ENCODE measurements at regions not wholly inside any gene's neighbourhood (a gene's known extent, or its start where the extent isn't known, plus 50 kb on each side); places are given as distances from the start of the nearest gene placed in this dataset.

- FAIRE-seq (no peak), DNase-seq (ENCODE audit: low read depth in 1 of 2, low spot score in 2 of 2) (no peak)
- ChIA-PET CTCF (ENCODE audit: partially characterized antibody) (interaction anchor here (0.9 kb wide), 1 partner anchor 13 kb away, joined by 3 read pairs; no protein-coding TSS in a partner anchor), POLR2A (ENCODE audit: partially characterized antibody) (no interaction called here)
- Histone ChIP-seq H2BK20ac (ENCODE audit: low read length) (no peak overlapping the region), H3K4ac (replicated peaks; ENCODE audit: insufficient read length, low read depth, low read length) (no peak overlapping the region), H4K91ac (replicated peaks; ENCODE audit: insufficient read length, low read length) (no peak overlapping the region), H2BK5ac (ENCODE audit: low read depth, low read length) (no peak overlapping the region), H3K79me2 (ENCODE audit: control insufficient read depth in 1 of 2, insufficient read depth in 2 of 2, low read length in 2 of 2) (no peaks in the 10 kb centered on the region), H3K9me3 (ENCODE audit: insufficient read depth in 2 of 2, low read depth in 1 of 2, low read length in 1 of 2) (no peaks in the 10 kb centered on the region), H3K4me1 (replicated peaks in 1 of 4; ENCODE audit: control insufficient read depth in 3 of 4, insufficient read depth in 4 of 4, low read length in 3 of 4) (no peaks in the 10 kb centered on the region), H2BK12ac (ENCODE audit: low read depth, low read length) (no peak overlapping the region), H3K36me3 (ENCODE audit: control insufficient read depth in 2 of 4, insufficient read depth in 4 of 4, low read length in 3 of 4) (no peaks in the 10 kb centered on the region), H3K4me2 (ENCODE audit: insufficient read depth in 1 of 2, low read depth in 2 of 2, low read length in 2 of 2) (no peak overlapping the region), H3K27ac (ENCODE audit: low read depth, low read length) (no peak overlapping the region), H3K4me3 (ENCODE audit: extremely low read depth in 1 of 4, insufficient read depth in 2 of 4, low read depth in 3 of 4, low read length in 4 of 4) (no peak overlapping the region), H3K79me1 (ENCODE audit: low read depth, low read length) (no peaks in the 10 kb centered on the region), H3K18ac (ENCODE audit: extremely low read depth, low read length) (no peak overlapping the region), H3K9ac (replicated peaks in 1 of 4; ENCODE audit: extremely low read depth in 1 of 4, low read depth in 3 of 4, low read length in 3 of 4) (no peak overlapping the region), H2AFZ (ENCODE audit: low read length) (no peak overlapping the region), H4K8ac (ENCODE audit: extremely low read depth, insufficient read depth, low read length) (no peak overlapping the region), H2BK120ac (replicated peaks; ENCODE audit: low read depth, low read length) (no peak overlapping the region), H2BK15ac (ENCODE audit: low read length) (no peak overlapping the region), H2AK5ac (ENCODE audit: low read depth, low read length) (no peak overlapping the region), H3K27me3 (replicated peaks in 1 of 4; ENCODE audit: control insufficient read depth in 3 of 4, extremely low read depth in 1 of 4, insufficient read depth in 3 of 4, low read length in 3 of 4) (no peaks in the 10 kb centered on the region), H4K5ac (ENCODE audit: insufficient read length, low read depth, low read length) (no peak overlapping the region), H4K20me1 (replicated peaks in 1 of 2; ENCODE audit: control insufficient read depth in 1 of 2, insufficient read depth in 2 of 2, low read length in 2 of 2) (no peaks in the 10 kb centered on the region), H3K56ac (replicated peaks; ENCODE audit: insufficient read length, low read depth, low read length) (no peak overlapping the region), H3K23me2 (ENCODE audit: low read depth, low read length) (no peaks in the 10 kb centered on the region), H3K14ac (ENCODE audit: insufficient read length) (no peak overlapping the region), H3K23ac (ENCODE audit: insufficient read length) (no peak overlapping the region)
- WGBS, 2 experiments (ENCODE audit: extremely low coverage in 1 of 2, insufficient coverage in 1 of 2, insufficient read length in 1 of 2, insufficient replicate concordance in 2 of 2, low coverage in 1 of 2, low lambda C conversion rate in 2 of 2, missing lambda C conversion rate in 1 of 2): 100% methylated on average over 2 of the region's 2 CpGs; no CpG with 5 or more reads in 1 of the 2 experiments
- TF ChIP-seq, protein P1, sequence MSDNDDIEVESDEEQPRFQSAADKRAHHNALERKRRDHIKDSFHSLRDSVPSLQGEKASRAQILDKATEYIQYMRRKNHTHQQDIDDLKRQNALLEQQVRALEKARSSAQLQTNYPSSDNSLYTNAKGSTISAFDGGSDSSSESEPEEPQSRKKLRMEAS (IDR thresholded peaks at IDR 0.05): no peak
- TF ChIP-seq ASH2L (IDR thresholded peaks at IDR 0.05; ENCODE audit: low read length): no peak
These were observed 773.6 kb upstream of the TENM4 start for GRCh38 chr11:80214413-80214812.

All from H1 (cell line).